ENCODE measurements at regions not wholly inside any gene's neighbourhood (a gene's known extent, or its start where the extent isn't known, plus 50 kb on each side); places are given as distances from the start of the nearest gene placed in this dataset.

GRCh38 chr4:81642543-81642942, 170.8 kb upstream of the RASGEF1B start:
- TF ChIP-seq CTCF (IDR thresholded peaks at IDR 0.05) (no peak), POLR2A (IDR thresholded peaks at IDR 0.05) (no peak)

All from transverse colon (tissue), 3 donors.